Suprapubic skin (tissue), 4 donors: ENCODE measurements at regions not wholly inside any gene's neighbourhood (a gene's known extent, or its start where the extent isn't known, plus 50 kb on each side); places are given as distances from the start of the nearest gene placed in this dataset.

ENCODE experiments used
- DNase-seq, 2 donors: peaks; one replicate each; pipeline ENCODE4 v3.0.0-alpha.2; 2019; ENCODE audit warnings: low spot score in 2 of 2
- H3K27ac ChIP-seq: fragments of 200-600 bp; sonication (generic); one replicate; pipeline ENCODE4 v1.5.1; 2019
- H3K27me3 ChIP-seq: fragments of 200-600 bp; sonication (generic); one replicate; pipeline ENCODE4 v1.5.1; 2019
- H3K36me3 ChIP-seq: fragments of 200-600 bp; sonication (generic); one replicate; pipeline ENCODE4 v1.5.1; 2019
- H3K4me1 ChIP-seq: fragments of 200-600 bp; sonication (generic); one replicate; pipeline ENCODE4 v1.5.1; 2019
- H3K4me3 ChIP-seq: fragments of 200-600 bp; sonication (generic); one replicate; pipeline ENCODE4 v1.5.1; 2019; ENCODE audit warnings: mild to moderate bottlenecking
- H3K9me3 ChIP-seq: fragments of 200-600 bp; sonication (generic); one replicate; pipeline ENCODE4 v1.5.1; 2019
- EP300 ChIP-seq: sonication (generic); formaldehyde crosslinking; IDR thresholded peaks from one replicate; pipeline ENCODE4 v1.6.1; 2017; ENCODE audit warnings: antibody characterized with exemption
- POLR2A ChIP-seq, 2 donors: fragments of 450-650 bp; IDR thresholded peaks; one replicate each; pipeline ENCODE4 v1.6.1; 2017; ENCODE audit warnings: antibody characterized with exemption in 2 of 2, mild to moderate bottlenecking in 2 of 2, moderate library complexity in 2 of 2
- POLR2AphosphoS5 ChIP-seq, 3 donors: sonication (generic); formaldehyde crosslinking; IDR thresholded peaks; one replicate each; pipeline ENCODE4 v1.6.1; 2017; ENCODE audit warnings: antibody characterized with exemption in 3 of 3
- WGBS: methylation state at CpG from one replicate; pipeline ENCODE4 v1.1.5; 2018; 5-methylcytosine and 5-hydroxymethylcytosine counted together
- TF ChIP-seq, protein P1 (sequence below), 2 donors: fragments of 200-600 bp in 1 of 2; fragments of 450-650 bp in 1 of 2; sonication (generic) in 1 of 2; IDR thresholded peaks; one replicate each; pipeline ENCODE4 v1.5.1; 2016 to 2019; ENCODE audit warnings: antibody characterized with exemption in 2 of 2, mild to moderate bottlenecking in 1 of 2, moderate library complexity in 1 of 2

DNA sequence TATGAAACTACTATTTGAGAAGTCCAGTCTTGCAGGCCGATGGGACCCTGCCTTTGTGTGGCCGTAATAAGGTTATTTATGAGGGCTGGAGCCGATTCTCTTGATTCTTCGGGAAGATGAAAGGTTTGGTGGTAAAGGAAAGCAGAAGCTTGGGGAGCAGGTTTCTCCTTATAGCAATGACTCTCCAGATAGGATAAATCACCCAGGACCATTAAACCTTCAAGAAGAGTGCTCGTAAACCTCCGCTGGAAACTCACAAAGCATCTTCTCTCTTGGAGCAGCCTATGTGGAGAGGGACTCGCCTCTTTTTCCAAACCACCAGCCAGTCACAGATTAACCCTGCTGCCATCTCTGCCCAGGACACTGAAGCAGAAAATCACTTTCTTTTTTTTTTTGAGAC lies 69.6 kb upstream of the SALL4 start:
- Histone ChIP-seq H3K9me3 (no peaks in the 10 kb centered on the region), H3K27ac (no peak overlapping the region), H3K4me1 (no peaks in the 10 kb centered on the region), H3K27me3 (no peaks in the 10 kb centered on the region), H3K4me3 (no peak overlapping the region), H3K36me3 (no peaks in the 10 kb centered on the region)
- TF ChIP-seq EP300, result no peak
- TF ChIP-seq POLR2A (IDR thresholded peaks at IDR 0.05), result no peak
- WGBS, result 30% methylated on average over 7 of the region's 7 CpGs
- no peak for DNase-seq

DNA sequence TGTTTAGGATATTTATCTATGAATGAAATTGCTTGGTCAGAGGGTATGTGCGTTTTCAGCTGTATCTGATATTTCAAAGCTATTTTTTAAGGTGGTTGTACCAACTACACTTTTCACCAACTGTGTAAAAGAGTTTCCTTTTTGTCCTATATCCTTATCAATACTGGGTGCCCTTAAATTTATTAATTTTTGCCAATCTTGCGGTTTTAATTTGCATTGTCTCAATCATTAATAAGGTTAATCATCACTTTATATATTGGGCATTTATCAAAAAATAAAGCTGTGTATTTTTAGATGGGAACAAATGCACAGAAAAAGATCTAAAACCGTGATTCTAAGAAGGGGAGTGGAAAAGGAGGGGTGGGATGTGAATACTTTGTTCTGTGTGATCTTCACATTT lies 66.7 kb upstream of the SALL4 start:
- Histone ChIP-seq H3K4me1 (no peaks in the 10 kb centered on the region), H3K9me3 (no peaks in the 10 kb centered on the region), H3K27ac (no peak overlapping the region), H3K4me3 (no peak overlapping the region), H3K36me3 (no peaks in the 10 kb centered on the region), H3K27me3 (no peaks in the 10 kb centered on the region)
- no peak for DNase-seq
- TF ChIP-seq, protein P1, sequence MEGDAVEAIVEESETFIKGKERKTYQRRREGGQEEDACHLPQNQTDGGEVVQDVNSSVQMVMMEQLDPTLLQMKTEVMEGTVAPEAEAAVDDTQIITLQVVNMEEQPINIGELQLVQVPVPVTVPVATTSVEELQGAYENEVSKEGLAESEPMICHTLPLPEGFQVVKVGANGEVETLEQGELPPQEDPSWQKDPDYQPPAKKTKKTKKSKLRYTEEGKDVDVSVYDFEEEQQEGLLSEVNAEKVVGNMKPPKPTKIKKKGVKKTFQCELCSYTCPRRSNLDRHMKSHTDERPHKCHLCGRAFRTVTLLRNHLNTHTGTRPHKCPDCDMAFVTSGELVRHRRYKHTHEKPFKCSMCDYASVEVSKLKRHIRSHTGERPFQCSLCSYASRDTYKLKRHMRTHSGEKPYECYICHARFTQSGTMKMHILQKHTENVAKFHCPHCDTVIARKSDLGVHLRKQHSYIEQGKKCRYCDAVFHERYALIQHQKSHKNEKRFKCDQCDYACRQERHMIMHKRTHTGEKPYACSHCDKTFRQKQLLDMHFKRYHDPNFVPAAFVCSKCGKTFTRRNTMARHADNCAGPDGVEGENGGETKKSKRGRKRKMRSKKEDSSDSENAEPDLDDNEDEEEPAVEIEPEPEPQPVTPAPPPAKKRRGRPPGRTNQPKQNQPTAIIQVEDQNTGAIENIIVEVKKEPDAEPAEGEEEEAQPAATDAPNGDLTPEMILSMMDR (IDR thresholded peaks at IDR 0.05), result no peak
- TF ChIP-seq EP300 (no peak), POLR2A (IDR thresholded peaks at IDR 0.05) (no peak), POLR2AphosphoS5 (IDR thresholded peaks at IDR 0.05) (no peak)
- WGBS, result 90% methylated on average over 3 of the region's 3 CpGs

DNA sequence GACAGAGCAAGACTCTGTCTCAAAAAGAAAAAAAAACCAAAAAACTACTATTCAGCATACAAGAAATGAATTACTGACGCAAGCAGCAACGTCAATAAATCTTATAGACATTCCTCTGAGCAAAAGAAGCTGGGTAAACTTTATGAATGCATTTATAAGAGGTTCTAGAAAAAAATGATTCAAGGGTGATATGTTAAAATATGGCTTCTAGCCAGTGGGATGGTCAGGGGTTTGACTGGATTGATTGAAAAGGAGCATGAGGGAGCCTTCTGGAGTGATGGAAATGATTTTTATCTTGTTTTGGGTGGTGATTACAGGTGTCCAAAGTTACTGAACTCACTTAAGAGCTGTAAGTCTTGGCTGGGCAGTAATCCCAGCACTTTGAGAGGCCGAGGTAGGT lies 64.9 kb upstream of the SALL4 start:
- 67% methylated on average over 3 of the region's 3 CpGs for WGBS
- H3K36me3 ChIP-seq, result no peaks in the 10 kb centered on the region
- H3K27ac ChIP-seq, result no peak overlapping the region
- H3K4me1 ChIP-seq, result no peaks in the 10 kb centered on the region
- H3K4me3 ChIP-seq, result no peak overlapping the region
- no peak for TF ChIP-seq POLR2AphosphoS5 (IDR thresholded peaks at IDR 0.05)
- TF ChIP-seq, protein P1 (IDR thresholded peaks at IDR 0.05), result no peak
- TF ChIP-seq POLR2A (IDR thresholded peaks at IDR 0.05), result no peak
- TF ChIP-seq EP300, result no peak
- no peak for DNase-seq
- no peaks in the 10 kb centered on the region for H3K9me3 ChIP-seq
- H3K27me3 ChIP-seq, result peaks cover under 1% of the 10 kb centered on the region

DNA sequence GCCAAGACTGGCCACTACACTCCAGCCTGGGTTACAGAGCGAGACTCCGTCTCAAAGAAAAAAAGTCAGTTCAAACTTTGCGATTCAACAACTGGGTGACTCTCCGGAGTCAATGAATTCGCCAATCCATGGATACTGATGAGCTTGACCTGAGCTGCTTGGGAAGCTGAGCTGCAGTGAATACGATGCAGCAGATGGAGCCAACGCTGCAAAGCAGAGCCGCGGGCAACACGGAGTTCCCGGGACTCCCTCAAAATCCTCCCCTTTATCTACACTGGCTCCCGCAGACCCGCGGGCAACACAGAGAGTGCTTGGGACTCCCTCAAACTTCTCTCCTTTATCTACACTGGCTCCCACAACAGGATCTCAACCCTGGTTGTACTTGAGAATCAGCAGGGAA lies 62.6 kb upstream of the SALL4 start:
- H3K4me1 ChIP-seq, result no peaks in the 10 kb centered on the region
- DNase-seq, result no peak
- TF ChIP-seq POLR2A (IDR thresholded peaks at IDR 0.05) (no peak), POLR2AphosphoS5 (IDR thresholded peaks at IDR 0.05) (no peak), EP300 (no peak)
- TF ChIP-seq, protein P1 (IDR thresholded peaks at IDR 0.05), result no peak
- peaks cover 3% of the 10 kb centered on the region for H3K27me3 ChIP-seq
- 94% methylated on average over 10 of the region's 14 CpGs for WGBS
- no peak overlapping the region for H3K4me3 ChIP-seq
- no peaks in the 10 kb centered on the region for H3K36me3 ChIP-seq
- no peaks in the 10 kb centered on the region for H3K9me3 ChIP-seq
- H3K27ac ChIP-seq, result no peak overlapping the region

DNA sequence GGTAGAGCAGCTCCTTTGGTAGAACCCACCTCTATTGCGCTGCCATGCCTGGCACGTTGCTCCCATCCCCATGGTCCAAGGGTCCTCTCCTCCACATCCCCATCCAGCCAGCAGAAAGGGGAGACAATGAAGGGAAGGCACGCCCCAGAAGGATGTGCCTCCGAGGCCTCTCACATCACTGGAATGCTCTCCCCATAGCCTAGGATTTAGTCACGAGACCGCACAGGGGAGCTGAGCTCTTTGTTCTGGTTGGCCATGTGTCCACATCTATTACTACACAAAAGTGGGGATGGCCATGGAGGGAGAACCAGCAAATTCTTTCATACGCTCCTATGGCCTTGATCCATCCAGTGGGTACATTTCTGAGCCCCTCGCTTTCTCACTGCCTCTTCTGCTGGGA lies 60.5 kb upstream of the SALL4 start:
- 87% methylated on average over 8 of the region's 8 CpGs for WGBS
- H3K9me3 ChIP-seq, result no peaks in the 10 kb centered on the region
- TF ChIP-seq, protein P1 (IDR thresholded peaks at IDR 0.05), result no peak
- no peak for TF ChIP-seq POLR2AphosphoS5 (IDR thresholded peaks at IDR 0.05)
- TF ChIP-seq POLR2A (IDR thresholded peaks at IDR 0.05), result no peak
- TF ChIP-seq EP300, result no peak
- no peaks in the 10 kb centered on the region for H3K36me3 ChIP-seq
- no peak for DNase-seq
- no peaks in the 10 kb centered on the region for H3K4me1 ChIP-seq
- no peak overlapping the region for H3K27ac ChIP-seq
- H3K4me3 ChIP-seq, result no peak overlapping the region
- peaks cover 3% of the 10 kb centered on the region for H3K27me3 ChIP-seq
